ENCODE measurements at regions not wholly inside any gene's neighbourhood (a gene's known extent, or its start where the extent isn't known, plus 50 kb on each side); places are given as distances from the start of the nearest gene placed in this dataset.

- H3K9me3 ChIP-seq: no peaks in the 10 kb centered on the region
- intact Hi-C loops (cut with DNase I; ENCODE audit: low total_unique reads): no loop called here
- H3K36me3 ChIP-seq: no peaks in the 10 kb centered on the region
- DNase-seq: no peak
- 83 to 98% (median 88%) methylated on average over 2 of the region's 2 CpGs for WGBS, 5 donors
- no peak overlapping the region for H3K27ac ChIP-seq
- H3K27me3 ChIP-seq (replicated peaks in 1 of 7): peaks cover 0 to 39% (median 5%) of the 10 kb centered on the region in 7 donors
- H3K4me3 ChIP-seq: no peak overlapping the region
- TF ChIP-seq POLR2A (IDR thresholded peaks at IDR 0.05) (no peak), CTCF (IDR thresholded peaks at IDR 0.05 in 8 of 11, conservative IDR thresholded peaks at IDR 0.05 in 3 of 11) (no peak), POLR2AphosphoS5 (IDR thresholded peaks at IDR 0.05) (no peak)
- H3K4me1 ChIP-seq: peaks cover 0 to 11% (median 3%) of the 10 kb centered on the region in 6 donors
These were observed 441.6 kb downstream of the SIPA1L2 start for GRCh38 chr1:232188318-232188717.

GRCh38 chr1:232186931-232187330 is 443.0 kb downstream of the SIPA1L2 start:
- 79 to 92% (median 81%) methylated on average over 3 of the region's 3 CpGs for WGBS, 5 donors
- Histone ChIP-seq H3K9me3 (no peaks in the 10 kb centered on the region), H3K27ac (no peak overlapping the region), H3K36me3 (no peaks in the 10 kb centered on the region), H3K27me3 (replicated peaks in 1 of 7) (peaks cover 0 to 49% (median 5%) of the 10 kb centered on the region in 7 donors), H3K4me3 (no peak overlapping the region), H3K4me1 (no peaks in the 10 kb centered on the region)
- intact Hi-C loops (cut with DNase I; ENCODE audit: low total_unique reads): no loop called here
- DNase-seq: no peak
- no peak for TF ChIP-seq CTCF (IDR thresholded peaks at IDR 0.05 in 8 of 11, conservative IDR thresholded peaks at IDR 0.05 in 3 of 11)
- no peak for TF ChIP-seq POLR2AphosphoS5 (IDR thresholded peaks at IDR 0.05)
- TF ChIP-seq POLR2A (IDR thresholded peaks at IDR 0.05): no peak

- no peaks in the 10 kb centered on the region for H3K36me3 ChIP-seq
- H3K9me3 ChIP-seq: no peaks in the 10 kb centered on the region
- no peak overlapping the region for H3K4me3 ChIP-seq
- 79 to 83% (median 82%) methylated on average over 16 to 18 of the region's 18 CpGs for WGBS, 5 donors
- peaks cover 0 to 50% (median 5%) of the 10 kb centered on the region in 7 donors for H3K27me3 ChIP-seq (replicated peaks in 1 of 7)
- TF ChIP-seq POLR2AphosphoS5 (IDR thresholded peaks at IDR 0.05) (no peak), CTCF (IDR thresholded peaks at IDR 0.05 in 8 of 11, conservative IDR thresholded peaks at IDR 0.05 in 3 of 11) (no peak), POLR2A (IDR thresholded peaks at IDR 0.05) (no peak)
- no peak overlapping the region for H3K27ac ChIP-seq
- H3K4me1 ChIP-seq: peaks cover 0 to 4% (median 0%) of the 10 kb centered on the region in 6 donors
- no peak for DNase-seq
- intact Hi-C loops (cut with DNase I; ENCODE audit: low total_unique reads): no loop called here
These were observed 445.1 kb downstream of the SIPA1L2 start for GRCh38 chr1:232184561-232185530.

GRCh38 chr1:232183802-232184201 is 446.1 kb downstream of the SIPA1L2 start:
- DNase-seq: no peak
- no peaks in the 10 kb centered on the region for H3K36me3 ChIP-seq
- no peaks in the 10 kb centered on the region for H3K9me3 ChIP-seq
- H3K4me3 ChIP-seq: no peak overlapping the region
- no peak overlapping the region for H3K27ac ChIP-seq
- intact Hi-C loops (cut with DNase I; ENCODE audit: low total_unique reads): no loop called here
- TF ChIP-seq CTCF (IDR thresholded peaks at IDR 0.05 in 8 of 11, conservative IDR thresholded peaks at IDR 0.05 in 3 of 11) (no peak), POLR2A (IDR thresholded peaks at IDR 0.05) (no peak), POLR2AphosphoS5 (IDR thresholded peaks at IDR 0.05) (no peak)
- H3K4me1 ChIP-seq: peaks cover 0 to 9% (median 0%) of the 10 kb centered on the region in 6 donors
- H3K27me3 ChIP-seq (replicated peaks in 1 of 7): peaks cover 0 to 51% (median 5%) of the 10 kb centered on the region in 7 donors
